Activated CD4-positive, alpha-beta T cell treated with anti-CD3 and anti-CD28 coated beads, Interleukin-2, amount 50 U/mL, for 4 hours (primary cell): ENCODE measurements at regions not wholly inside any gene's neighbourhood (a gene's known extent, or its start where the extent isn't known, plus 50 kb on each side); places are given as distances from the start of the nearest gene placed in this dataset.

Experiments used
- DNase-seq, 2 experiments: peaks; one replicate each; pipeline ENCODE4 v3.0.0-alpha.2; 2020

DNA sequence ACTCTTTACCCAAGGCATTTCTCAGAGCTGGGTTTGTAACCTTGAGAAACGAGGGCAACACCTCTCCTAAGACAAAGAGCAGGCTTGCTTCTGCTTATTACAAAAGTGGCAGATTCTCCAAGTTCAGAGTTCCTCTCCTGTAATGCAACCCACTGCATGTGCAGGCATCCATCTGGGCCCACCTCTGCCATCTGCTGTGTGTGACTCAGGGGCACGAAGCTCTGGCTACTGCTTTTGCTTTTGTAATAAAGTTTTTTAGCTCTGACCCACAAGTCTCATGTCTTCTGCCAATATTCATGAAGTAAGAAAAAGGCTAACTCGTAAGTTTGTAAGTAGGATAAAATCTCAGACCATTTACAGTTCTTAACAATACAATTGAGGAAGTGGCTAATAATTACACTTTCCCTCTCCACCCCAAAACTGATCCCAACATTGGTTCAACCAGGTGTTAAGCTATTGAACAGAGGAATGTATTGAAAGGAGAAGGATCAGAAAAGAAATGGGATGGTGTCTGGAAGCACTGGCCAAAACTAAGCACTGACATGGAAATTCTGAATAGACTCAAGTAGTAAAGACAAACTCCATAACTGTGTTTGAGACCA lies 51.7 kb upstream of the SMLR1 start:
- DNase-seq = no peak

DNA sequence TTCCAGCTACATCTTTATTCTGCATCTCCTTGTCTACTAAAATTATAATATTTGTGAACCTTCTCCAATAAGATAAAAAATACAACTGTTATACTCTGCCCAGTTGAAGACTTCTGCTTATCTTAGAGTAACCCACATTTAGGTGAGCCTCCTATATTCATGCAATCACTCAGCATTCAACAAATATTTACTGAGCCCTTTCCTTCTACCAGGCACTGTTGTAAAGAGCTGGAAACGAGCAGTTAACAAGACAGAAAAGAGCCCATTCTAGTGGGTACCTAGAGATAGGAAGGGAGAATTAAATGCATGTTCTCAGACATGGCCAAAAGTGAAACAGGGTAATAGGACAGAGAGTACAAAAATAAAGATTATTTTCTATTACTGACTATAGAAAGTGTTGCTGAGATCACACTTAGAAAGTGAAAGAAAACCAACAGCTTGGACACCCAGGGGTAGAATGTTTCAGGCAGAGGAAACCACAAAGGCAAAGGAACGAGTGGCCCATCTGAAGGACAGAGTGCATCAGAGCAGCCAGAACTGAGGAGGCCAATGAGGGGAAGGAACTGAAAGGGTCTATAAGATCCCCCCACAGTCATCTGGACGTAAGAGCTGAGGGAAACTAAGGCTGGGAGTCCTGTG lies 50.8 kb upstream of the SMLR1 start:
- no peak for DNase-seq
